DND-41 (cell line): ENCODE measurements at regions not wholly inside any gene's neighbourhood (a gene's known extent, or its start where the extent isn't known, plus 50 kb on each side); places are given as distances from the start of the nearest gene placed in this dataset.
"Not testable (repeated sequence)": the region's sequence is repeated elsewhere in the genome, so short reads cannot be mapped to it uniquely, and the experiment has no call there.

Source experiments
- ATAC-seq: fragments of 200-7000 bp; cut with Tn5 transposase; 3 replicates; pipeline ENCODE4 v1.9.1; 2021; ENCODE audit warnings: low read depth; ENCODE audit not compliant: insufficient read depth
- DNase-seq: peaks from one replicate; pipeline ENCODE4 v3.0.0-alpha.2; 2020
- H2AFZ ChIP-seq: 2 replicates; pipeline ENCODE4 v1.6.0; 2012; ENCODE audit warnings: low read depth, low read length
- H3K27ac ChIP-seq: 2 replicates; pipeline ENCODE4 v1.5.1; 2012; ENCODE audit warnings: low read length, inconsistent platforms
- H3K27me3 ChIP-seq: fragments of 200-600 bp; sonication (generic); 2 replicates; pipeline ENCODE4 v1.6.0; 2012; ENCODE audit warnings: low read length, mild to moderate bottlenecking, inconsistent platforms; ENCODE audit not compliant: insufficient read depth, poor library complexity
- H3K36me3 ChIP-seq: 2 replicates; pipeline ENCODE4 v1.5.1; 2012; ENCODE audit warnings: low read length, inconsistent platforms; ENCODE audit not compliant: insufficient read depth
- H3K4me1 ChIP-seq: 2 replicates; pipeline ENCODE4 v1.5.1; 2012; ENCODE audit warnings: mild to moderate bottlenecking, low read length; ENCODE audit not compliant: insufficient read depth
- H3K4me2 ChIP-seq: 2 replicates; pipeline ENCODE4 v1.6.0; 2012; ENCODE audit warnings: mild to moderate bottlenecking, moderate library complexity, low read length, inconsistent platforms; ENCODE audit not compliant: insufficient read depth
- H3K4me3 ChIP-seq, 2 experiments: fragments of 200-600 bp in 1 of 2; shearing (Covaris generic) in 1 of 2; 2 replicates each; pipeline ENCODE4 v1.5.1; 2012 to 2016; ENCODE audit warnings: inconsistent platforms in 2 of 2, low read length in 2 of 2, mild to moderate bottlenecking in 2 of 2, low read depth in 1 of 2, moderate library complexity in 1 of 2
- H3K79me2 ChIP-seq: 2 replicates; pipeline ENCODE4 v1.6.0; 2012; ENCODE audit warnings: low read length, inconsistent platforms; ENCODE audit not compliant: insufficient read depth
- H3K9ac ChIP-seq: 2 replicates; pipeline ENCODE4 v1.6.0; 2012; ENCODE audit warnings: low read depth, mild to moderate bottlenecking, inconsistent platforms, low read length, moderate library complexity
- H3K9me3 ChIP-seq: 2 replicates; pipeline ENCODE4 v1.5.1; 2012; ENCODE audit warnings: low read length, moderate library complexity, mild to moderate bottlenecking, inconsistent platforms; ENCODE audit not compliant: insufficient read depth, severe bottlenecking
- H4K20me1 ChIP-seq: 2 replicates; pipeline ENCODE4 v1.6.0; 2012; ENCODE audit warnings: low read length; ENCODE audit not compliant: insufficient read depth
- CTCF ChIP-seq: IDR thresholded peaks from 2 replicates; pipeline ENCODE4 v1.5.1; 2012; ENCODE audit warnings: borderline replicate concordance, low read length, moderate library complexity, mild to moderate bottlenecking; ENCODE audit not compliant: poor library complexity, severe bottlenecking; ENCODE audit errors: extremely low read depth
- EZH2 ChIP-seq: IDR thresholded peaks from 3 replicates; pipeline ENCODE4 v1.6.1; 2012; ENCODE audit warnings: borderline replicate concordance, low read depth, mild to moderate bottlenecking, moderate library complexity, low read length, inconsistent platforms; ENCODE audit not compliant: severe bottlenecking

GRCh38 chr1:2956576-2956975, 64.7 kb upstream of the ACTRT2 start:
- Histone ChIP-seq H3K27ac (no peak overlapping the region), H2AFZ (no peak overlapping the region), H3K79me2 (no peaks in the 10 kb centered on the region), H4K20me1 (no peaks in the 10 kb centered on the region), H3K4me1 (no peaks in the 10 kb centered on the region), H3K4me3 (no peak overlapping the region), H3K27me3 (no peaks in the 10 kb centered on the region), H3K9ac (no peak overlapping the region), H3K36me3 (no peaks in the 10 kb centered on the region), H3K4me2 (no peak overlapping the region), H3K9me3 (peaks cover 11% of the 10 kb centered on the region)
- no peak for ATAC-seq
- no peak for DNase-seq
- no peak for TF ChIP-seq CTCF
- TF ChIP-seq EZH2 = no peak

- Histone ChIP-seq H3K9me3 (peaks cover 11% of the 10 kb centered on the region), H3K4me3 (no peak overlapping the region), H3K4me1 (no peaks in the 10 kb centered on the region), H3K4me2 (no peak overlapping the region), H3K9ac (no peak overlapping the region), H3K79me2 (no peaks in the 10 kb centered on the region), H4K20me1 (no peaks in the 10 kb centered on the region), H3K36me3 (no peaks in the 10 kb centered on the region), H3K27me3 (no peaks in the 10 kb centered on the region), H3K27ac (no peak overlapping the region), H2AFZ (no peak overlapping the region)
- TF ChIP-seq CTCF (no peak), EZH2 (no peak)
- DNase-seq (no peak), ATAC-seq (no peak)
Observed at GRCh38 chr1:2957329-2957728, 63.9 kb upstream of the ACTRT2 start.

- not testable (repeated sequence) for H3K36me3 ChIP-seq, H2AFZ ChIP-seq, H4K20me1 ChIP-seq, H3K4me1 ChIP-seq, H3K9ac ChIP-seq, H3K27me3 ChIP-seq, H3K4me3 ChIP-seq, ATAC-seq, H3K4me2 ChIP-seq, H3K9me3 ChIP-seq, H3K79me2 ChIP-seq, H3K27ac ChIP-seq, DNase-seq
Observed at GRCh38 chr1:2959881-2960280, 61.4 kb upstream of the ACTRT2 start.

DNA sequence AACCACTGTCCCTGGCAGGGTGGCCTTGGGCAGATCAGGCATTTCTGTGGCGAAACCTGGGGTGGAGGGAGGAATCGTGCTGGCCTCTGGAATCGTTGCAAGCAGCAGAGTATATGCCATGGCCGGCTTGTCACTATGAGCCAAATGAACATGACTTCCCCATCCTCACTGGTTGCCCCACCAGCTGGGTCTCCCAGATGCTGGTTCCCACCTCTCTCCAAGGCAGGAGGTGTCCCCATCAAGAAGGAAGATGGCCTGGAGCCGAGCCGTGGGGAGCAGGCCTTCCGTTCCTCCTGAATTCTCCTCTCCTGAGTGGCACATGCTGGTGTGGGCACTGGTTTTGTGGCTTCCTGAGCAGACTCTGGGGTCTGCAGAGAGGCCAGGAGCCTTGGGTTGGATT, 60.2 kb upstream of the ACTRT2 start:
- H3K4me3 ChIP-seq = no peak overlapping the region
- H3K36me3 ChIP-seq = no peaks in the 10 kb centered on the region
- H3K4me2 ChIP-seq = no peak overlapping the region
- no peaks in the 10 kb centered on the region for H4K20me1 ChIP-seq
- no peaks in the 10 kb centered on the region for H3K27me3 ChIP-seq
- no peak for TF ChIP-seq EZH2
- no peak for TF ChIP-seq CTCF
- no peaks in the 10 kb centered on the region for H3K79me2 ChIP-seq
- H3K27ac ChIP-seq = no peak overlapping the region
- H3K4me1 ChIP-seq = no peaks in the 10 kb centered on the region
- DNase-seq (no peak), ATAC-seq (no peak)
- no peak overlapping the region for H3K9ac ChIP-seq
- no peak overlapping the region for H2AFZ ChIP-seq
- peaks cover 5% of the 10 kb centered on the region for H3K9me3 ChIP-seq
